ENCODE measurements at regions not wholly inside any gene's neighbourhood (a gene's known extent, or its start where the extent isn't known, plus 50 kb on each side); places are given as distances from the start of the nearest gene placed in this dataset.

GRCh38 chr14:86530457-86530856 lies 1000.5 kb downstream of the FLRT2 start:
- ChIA-PET POLR2A (no interaction called here), RAD21 (ENCODE audit: unreplicated experiment) (no interaction called here), CTCF (interaction anchor here (1.1 kb wide), 1 partner anchor 10 kb away, joined by 3 read pairs; no protein-coding TSS in a partner anchor), SMC1A (ENCODE audit: uncharacterized antibody, unreplicated experiment) (interaction anchor here (0.6 kb wide), 1 partner anchor 52 kb away, joined by 3 read pairs; no protein-coding TSS in a partner anchor)
- ATAC-seq (no peak), FAIRE-seq (no peak), DNase-seq (ENCODE audit: low read depth, low spot score) (no peak)
- Histone ChIP-seq H3K27me3 (replicated peaks in 1 of 2; ENCODE audit: control insufficient read depth in 2 of 2, insufficient read depth in 2 of 2, low read length in 1 of 2) (no peaks in the 10 kb centered on the region), H4K20me1 (ENCODE audit: control insufficient read depth, insufficient read depth) (no peaks in the 10 kb centered on the region), H3K9ac (ENCODE audit: control insufficient read depth, insufficient read depth, low read length) (no peak overlapping the region), H3K4me2 (ENCODE audit: control insufficient read depth, insufficient read depth) (no peak overlapping the region), H3K4me3 (no peak overlapping the region), H3K27ac (ENCODE audit: control insufficient read depth, insufficient read depth) (no peak overlapping the region), H3K79me2 (ENCODE audit: control insufficient read depth, insufficient read depth, low read length) (no peaks in the 10 kb centered on the region), H3K36me3 (ENCODE audit: control insufficient read depth in 2 of 2, insufficient read depth in 2 of 2, low read length in 1 of 2) (no peaks in the 10 kb centered on the region), H3K9me3 (replicated peaks; ENCODE audit: control insufficient read depth, insufficient read depth, low read length) (no peaks in the 10 kb centered on the region), H3K4me1 (ENCODE audit: control insufficient read depth, insufficient read depth, low read length) (no peaks in the 10 kb centered on the region), H2AFZ (ENCODE audit: control insufficient read depth, low read depth, low read length) (no peak overlapping the region)
- BruUV-seq (replicated peaks) = no TSS peak
- 41% methylated on average over 4 of the region's 4 CpGs for whole genome bisulfite sequencing (ENCODE audit: insufficient coverage, insufficient replicate concordance, low lambda C conversion rate, missing lambda C conversion rate)
- TF ChIP-seq TCF7 (IDR thresholded peaks at IDR 0.05; ENCODE audit: borderline replicate concordance) (no peak), ZNF217 (IDR thresholded peaks at IDR 0.05) (no peak), RUNX3 (IDR thresholded peaks at IDR 0.05; ENCODE audit: low read length) (no peak), ATF7 (IDR thresholded peaks at IDR 0.05; ENCODE audit: low read depth) (no peak), NKRF (conservative IDR thresholded peaks at IDR 0.05) (no peak), ESRRA (IDR thresholded peaks at IDR 0.05; ENCODE audit: low read length) (no peak), RCOR1 (conservative IDR thresholded peaks at IDR 0.05; ENCODE audit: low read depth, low read length) (no peak), KDM1A (IDR thresholded peaks at IDR 0.05; ENCODE audit: borderline replicate concordance) (no peak), E4F1 (IDR thresholded peaks at IDR 0.05; ENCODE audit: borderline replicate concordance, partially characterized antibody) (no peak)
- in situ Hi-C loops (cut with MboI) = no loop called here
- intact Hi-C loops (cut with micrococcal nuclease; ENCODE audit: unreplicated experiment) = no loop called here
